ENCODE measurements at regions not wholly inside any gene's neighbourhood (a gene's known extent, or its start where the extent isn't known, plus 50 kb on each side); places are given as distances from the start of the nearest gene placed in this dataset.

DNA sequence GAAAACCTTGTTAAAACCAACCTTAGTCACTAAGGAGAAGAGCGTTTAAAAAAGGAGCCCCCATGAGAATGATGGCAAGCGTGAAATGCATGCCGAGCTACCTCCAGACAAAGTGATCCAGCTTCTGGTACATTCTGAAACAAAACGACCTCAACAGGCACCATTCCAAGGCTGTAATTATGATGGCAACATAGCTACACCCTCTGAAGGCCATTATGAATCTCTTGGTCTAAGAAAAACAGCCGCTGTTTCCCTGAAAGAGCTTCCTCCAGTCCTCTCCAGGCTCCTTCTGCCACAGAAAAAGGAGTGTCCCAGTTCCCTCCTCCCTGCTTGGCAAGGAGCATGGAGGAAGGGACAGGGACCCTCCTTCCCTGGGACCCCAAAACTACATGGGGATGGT lies 50.0 kb upstream of the ABLIM1 start:
- H3K36me3 ChIP-seq = no peaks in the 10 kb centered on the region
- no peak overlapping the region for H3K27ac ChIP-seq
- no peak for DNase-seq (ENCODE audit: low spot score in 2 of 2)
- no peaks in the 10 kb centered on the region for H3K9me3 ChIP-seq
- TF ChIP-seq EP300 (IDR thresholded peaks at IDR 0.05) (no peak), POLR2AphosphoS5 (IDR thresholded peaks at IDR 0.05) (no peak), POLR2A (IDR thresholded peaks at IDR 0.05) (no peak)
- no peaks in the 10 kb centered on the region for H3K27me3 ChIP-seq
- 88% methylated on average over 4 of the region's 5 CpGs for WGBS
- no peak overlapping the region for H3K4me3 ChIP-seq
- H3K4me1 ChIP-seq = peaks cover 10% of the 10 kb centered on the region

DNA sequence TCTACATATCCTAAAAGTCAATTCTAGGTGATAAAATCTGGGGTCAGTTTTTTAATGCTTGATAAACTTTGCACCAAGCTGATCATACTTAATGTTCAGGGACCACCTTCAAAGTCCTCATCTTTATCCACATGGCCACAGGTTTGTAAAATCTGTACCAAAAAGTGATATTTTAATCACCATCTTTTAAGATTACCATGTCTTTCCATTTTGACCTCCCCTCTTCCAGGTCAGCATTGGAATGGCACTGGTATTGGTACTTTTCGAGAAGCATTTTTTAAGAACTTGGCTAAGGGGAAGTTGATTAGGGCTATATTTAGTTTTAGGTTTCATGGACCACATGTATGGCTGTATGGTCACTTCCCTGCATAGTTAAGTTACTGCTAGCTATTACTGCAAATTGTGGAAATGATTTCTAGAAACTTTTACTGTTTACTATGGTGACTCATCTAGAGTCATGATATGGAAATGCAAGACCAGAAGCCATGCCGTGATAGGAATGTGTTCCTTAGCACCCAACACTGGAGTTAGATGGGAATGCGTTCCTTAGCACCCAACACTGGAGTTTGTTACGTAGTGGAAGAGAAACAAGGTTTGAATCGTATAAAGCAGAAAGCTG lies 50.8 kb upstream of the ABLIM1 start:
- TF ChIP-seq POLR2AphosphoS5 (IDR thresholded peaks at IDR 0.05) = no peak
- TF ChIP-seq EP300 (IDR thresholded peaks at IDR 0.05) = no peak
- TF ChIP-seq, protein P1, sequence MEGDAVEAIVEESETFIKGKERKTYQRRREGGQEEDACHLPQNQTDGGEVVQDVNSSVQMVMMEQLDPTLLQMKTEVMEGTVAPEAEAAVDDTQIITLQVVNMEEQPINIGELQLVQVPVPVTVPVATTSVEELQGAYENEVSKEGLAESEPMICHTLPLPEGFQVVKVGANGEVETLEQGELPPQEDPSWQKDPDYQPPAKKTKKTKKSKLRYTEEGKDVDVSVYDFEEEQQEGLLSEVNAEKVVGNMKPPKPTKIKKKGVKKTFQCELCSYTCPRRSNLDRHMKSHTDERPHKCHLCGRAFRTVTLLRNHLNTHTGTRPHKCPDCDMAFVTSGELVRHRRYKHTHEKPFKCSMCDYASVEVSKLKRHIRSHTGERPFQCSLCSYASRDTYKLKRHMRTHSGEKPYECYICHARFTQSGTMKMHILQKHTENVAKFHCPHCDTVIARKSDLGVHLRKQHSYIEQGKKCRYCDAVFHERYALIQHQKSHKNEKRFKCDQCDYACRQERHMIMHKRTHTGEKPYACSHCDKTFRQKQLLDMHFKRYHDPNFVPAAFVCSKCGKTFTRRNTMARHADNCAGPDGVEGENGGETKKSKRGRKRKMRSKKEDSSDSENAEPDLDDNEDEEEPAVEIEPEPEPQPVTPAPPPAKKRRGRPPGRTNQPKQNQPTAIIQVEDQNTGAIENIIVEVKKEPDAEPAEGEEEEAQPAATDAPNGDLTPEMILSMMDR (IDR thresholded peaks at IDR 0.05) = no peak
- TF ChIP-seq POLR2A (IDR thresholded peaks at IDR 0.05) = no peak
- no peak for DNase-seq (ENCODE audit: low spot score in 2 of 2)
- H3K9me3 ChIP-seq = no peaks in the 10 kb centered on the region
- no peak overlapping the region for H3K27ac ChIP-seq
- no peak overlapping the region for H3K4me3 ChIP-seq
- H3K27me3 ChIP-seq = no peaks in the 10 kb centered on the region
- H3K4me1 ChIP-seq = peaks cover 10% of the 10 kb centered on the region
- WGBS = 81% methylated on average over 5 of the region's 5 CpGs
- H3K36me3 ChIP-seq = no peaks in the 10 kb centered on the region

DNA sequence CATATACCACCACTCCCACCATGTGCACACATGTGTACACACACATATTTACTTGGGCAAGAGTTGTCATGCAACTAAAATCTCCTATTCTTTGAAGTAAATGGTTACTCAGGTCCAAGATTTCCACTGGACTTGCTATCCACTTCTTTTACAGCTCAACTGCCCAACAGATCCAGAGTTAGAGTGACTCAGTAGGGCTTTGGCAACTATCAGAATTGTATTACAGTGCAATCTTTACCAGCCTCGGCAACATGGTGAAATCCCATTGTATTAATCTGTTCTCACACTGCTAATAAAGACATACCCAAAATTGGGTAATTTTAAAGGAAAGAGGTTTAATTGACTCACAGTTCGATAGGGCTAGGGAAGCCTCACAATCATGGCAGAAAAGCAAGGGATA lies 51.9 kb upstream of the ABLIM1 start:
- H3K27me3 ChIP-seq = no peaks in the 10 kb centered on the region
- WGBS = 92% methylated on average over 2 of the region's 2 CpGs
- H3K4me3 ChIP-seq = no peak overlapping the region
- H3K4me1 ChIP-seq = peaks cover 21% of the 10 kb centered on the region
- no peak for DNase-seq (ENCODE audit: low spot score in 2 of 2)
- H3K9me3 ChIP-seq = no peaks in the 10 kb centered on the region
- H3K36me3 ChIP-seq = no peaks in the 10 kb centered on the region
- H3K27ac ChIP-seq = no peak overlapping the region
- TF ChIP-seq POLR2AphosphoS5 (IDR thresholded peaks at IDR 0.05) (no peak), POLR2A (IDR thresholded peaks at IDR 0.05) (no peak), EP300 (IDR thresholded peaks at IDR 0.05) (no peak)
- TF ChIP-seq, protein P1 (IDR thresholded peaks at IDR 0.05) = no peak

DNA sequence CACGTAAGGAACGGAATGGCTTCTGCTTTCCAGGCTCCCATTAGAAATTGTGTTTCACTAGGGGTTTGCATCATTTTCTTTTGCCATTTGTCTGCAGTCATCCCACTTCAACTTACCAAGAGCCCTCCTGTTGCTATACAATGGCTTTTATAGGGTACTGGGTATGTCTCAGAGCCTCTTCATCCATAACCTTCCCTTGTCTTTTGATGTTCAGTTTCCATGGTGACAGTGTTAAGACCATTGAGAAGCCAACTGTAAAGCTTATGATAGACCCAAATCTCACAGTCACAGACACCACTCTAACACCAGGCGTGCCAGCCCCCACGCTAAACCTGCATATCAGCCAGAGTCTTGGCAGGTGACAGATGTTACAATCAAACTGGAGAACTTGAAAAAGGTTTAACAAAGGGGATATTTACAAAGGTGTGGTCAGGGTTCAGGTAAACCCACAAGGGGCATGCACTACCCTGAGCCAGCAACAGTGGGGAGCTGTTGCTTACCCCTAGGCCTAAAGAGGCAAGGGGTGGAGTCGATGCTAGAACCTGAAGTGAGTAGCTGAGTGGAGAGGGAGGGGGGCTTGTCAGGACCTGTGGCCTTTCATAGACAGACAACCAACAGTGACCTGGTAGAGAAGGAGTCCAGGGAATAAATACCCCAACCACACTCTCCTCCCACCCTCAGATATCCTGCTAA lies 53.2 kb upstream of the ABLIM1 start:
- WGBS = 92% methylated on average over 5 of the region's 5 CpGs
- peaks cover 23% of the 10 kb centered on the region for H3K4me1 ChIP-seq
- TF ChIP-seq POLR2AphosphoS5 (IDR thresholded peaks at IDR 0.05) = no peak
- TF ChIP-seq, protein P1 (IDR thresholded peaks at IDR 0.05) = no peak
- TF ChIP-seq POLR2A (IDR thresholded peaks at IDR 0.05) = no peak
- TF ChIP-seq EP300 (IDR thresholded peaks at IDR 0.05) = no peak
- no peaks in the 10 kb centered on the region for H3K36me3 ChIP-seq
- H3K27me3 ChIP-seq = no peaks in the 10 kb centered on the region
- no peak overlapping the region for H3K27ac ChIP-seq
- no peak overlapping the region for H3K4me3 ChIP-seq
- H3K9me3 ChIP-seq = no peaks in the 10 kb centered on the region
- no peak for DNase-seq (ENCODE audit: low spot score in 2 of 2)

DNA sequence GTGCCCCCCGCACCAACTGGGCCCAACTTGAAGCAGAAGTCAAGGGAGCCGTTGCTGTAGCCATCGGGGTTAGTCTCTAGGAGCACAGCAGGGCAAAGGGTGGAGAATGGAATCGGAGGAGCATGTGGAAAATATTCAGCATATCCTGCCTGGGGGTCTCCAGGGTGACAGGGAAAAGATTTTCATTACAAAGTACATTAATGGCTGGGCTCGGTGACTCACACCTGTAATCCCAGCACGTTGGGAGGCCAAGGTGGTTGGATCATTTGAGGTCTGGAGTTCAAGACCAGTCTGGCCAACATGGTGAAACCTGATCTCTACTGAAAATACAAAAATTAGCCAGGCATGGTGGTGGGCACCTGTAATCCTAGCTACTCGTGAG lies 53.8 kb upstream of the ABLIM1 start:
- no peak for DNase-seq (ENCODE audit: low spot score in 2 of 2)

More for the DNA sequence above, 53.8 kb upstream of the ABLIM1 start:
- Histone ChIP-seq H3K9me3 (no peaks in the 10 kb centered on the region), H3K27me3 (no peaks in the 10 kb centered on the region), H3K36me3 (no peaks in the 10 kb centered on the region), H3K4me3 (no peak overlapping the region), H3K27ac (no peak overlapping the region), H3K4me1 (peaks cover 19% of the 10 kb centered on the region)
- 91% methylated on average over 7 of the region's 7 CpGs for WGBS
- TF ChIP-seq POLR2A (IDR thresholded peaks at IDR 0.05) (no peak), POLR2AphosphoS5 (IDR thresholded peaks at IDR 0.05) (no peak), EP300 (IDR thresholded peaks at IDR 0.05) (no peak)
- TF ChIP-seq, protein P1 (IDR thresholded peaks at IDR 0.05) = no peak

All from suprapubic skin (tissue), 4 donors.